ENCODE measurements at regions not wholly inside any gene's neighbourhood (a gene's known extent, or its start where the extent isn't known, plus 50 kb on each side); places are given as distances from the start of the nearest gene placed in this dataset.

GRCh38 chr10:131811630-131812403 lies 89.0 kb upstream of the PPP2R2D start:
- Histone ChIP-seq H3K27ac (ENCODE audit: low read length) (no peak overlapping the region), H4K20me1 (ENCODE audit: low read length) (no peaks in the 10 kb centered on the region), H3K9ac (ENCODE audit: low read length) (no peak overlapping the region), H3K4me3 (ENCODE audit: low read length) (no peak overlapping the region), H3K4me2 (ENCODE audit: low read length) (no peak overlapping the region), H3K4me1 (ENCODE audit: insufficient read depth, low read length) (no peaks in the 10 kb centered on the region), H3K9me3 (ENCODE audit: low read length) (no peaks in the 10 kb centered on the region), H3K9me2 (replicated peaks; ENCODE audit: low read length) (no peaks in the 10 kb centered on the region), H2AFZ (ENCODE audit: low read length) (no peak overlapping the region), H3K79me2 (ENCODE audit: low read length) (no peaks in the 10 kb centered on the region), H3F3A (ENCODE audit: low read length, unreplicated experiment) (no peaks in the 10 kb centered on the region), H3K27me3 (ENCODE audit: low read length) (peaks cover 70% of the 10 kb centered on the region), H3K36me3 (ENCODE audit: low read depth, low read length) (no peaks in the 10 kb centered on the region)
- no peak for ATAC-seq
- no peak for DNase-seq
- POLR2A ChIA-PET (ENCODE audit: unreplicated experiment), result no interaction called here
- intact Hi-C loops (cut with micrococcal nuclease), result no loop called here
- CTCF ChIA-PET, result no interaction called here
- TF ChIP-seq EZH2 (IDR thresholded peaks at IDR 0.05; ENCODE audit: low read length, unreplicated experiment) (no peak), EZH2phosphoT487 (IDR thresholded peaks at IDR 0.05; ENCODE audit: borderline replicate concordance, low read length) (no peak), CTCF (conservative IDR thresholded peaks at IDR 0.05; ENCODE audit: low read depth, low read length) (no peak)
- BruUV-seq (replicated peaks), result no TSS peak

- Histone ChIP-seq H3K79me2 (ENCODE audit: low read length) (no peaks in the 10 kb centered on the region), H3K27me3 (ENCODE audit: low read length) (peaks cover 81% of the 10 kb centered on the region), H3K4me2 (ENCODE audit: low read length) (no peak overlapping the region), H3K9ac (ENCODE audit: low read length) (no peak overlapping the region), H3F3A (ENCODE audit: low read length, unreplicated experiment) (no peaks in the 10 kb centered on the region), H2AFZ (ENCODE audit: low read length) (no peak overlapping the region), H4K20me1 (ENCODE audit: low read length) (no peaks in the 10 kb centered on the region), H3K36me3 (ENCODE audit: low read depth, low read length) (no peaks in the 10 kb centered on the region), H3K9me2 (replicated peaks; ENCODE audit: low read length) (no peaks in the 10 kb centered on the region), H3K4me3 (ENCODE audit: low read length) (no peak overlapping the region), H3K9me3 (ENCODE audit: low read length) (no peaks in the 10 kb centered on the region), H3K27ac (ENCODE audit: low read length) (no peak overlapping the region), H3K4me1 (ENCODE audit: insufficient read depth, low read length) (no peaks in the 10 kb centered on the region)
- BruUV-seq (replicated peaks), result no TSS peak
- no peak for ATAC-seq
- ChIA-PET CTCF (no interaction called here), POLR2A (ENCODE audit: unreplicated experiment) (no interaction called here)
- no peak for DNase-seq
- TF ChIP-seq CTCF (conservative IDR thresholded peaks at IDR 0.05; ENCODE audit: low read depth, low read length), result no peak
- no peak for TF ChIP-seq EZH2phosphoT487 (IDR thresholded peaks at IDR 0.05; ENCODE audit: borderline replicate concordance, low read length)
- no peak for TF ChIP-seq EZH2 (IDR thresholded peaks at IDR 0.05; ENCODE audit: low read length, unreplicated experiment)
- intact Hi-C loops (cut with micrococcal nuclease), result no loop called here
Measured at GRCh38 chr10:131812736-131813604, 87.8 kb upstream of the PPP2R2D start.
